Liver (tissue), 8 donors: ENCODE measurements at regions not wholly inside any gene's neighbourhood (a gene's known extent, or its start where the extent isn't known, plus 50 kb on each side); places are given as distances from the start of the nearest gene placed in this dataset.

Experiments
- DNase-seq: peaks from one replicate; pipeline ENCODE4 v3.0.0-alpha.2; 2017; ENCODE audit warnings: low spot score
- H3K27ac ChIP-seq, 2 donors: one replicate each; pipeline ENCODE4 v1.7.0; 2013; ENCODE audit warnings: inconsistent platforms in 2 of 2, low read length in 2 of 2, control low read depth in 1 of 2, low read depth in 1 of 2, mild to moderate bottlenecking in 1 of 2
- H3K27me3 ChIP-seq, 4 donors: one replicate each; pipeline versions ENCODE4 v1.6.1 to v1.7.0; 2013; ENCODE audit warnings: low read length in 3 of 4, inconsistent platforms in 1 of 4, mild to moderate bottlenecking in 1 of 4, moderate library complexity in 1 of 4; ENCODE audit not compliant: control insufficient read depth in 4 of 4, insufficient read depth in 4 of 4
- H3K36me3 ChIP-seq, 4 donors: one replicate each; pipeline versions ENCODE4 v1.6.1 to v1.7.0; 2013; ENCODE audit warnings: low read length in 3 of 4, mild to moderate bottlenecking in 3 of 4, low read depth in 1 of 4, moderate library complexity in 1 of 4; ENCODE audit not compliant: control insufficient read depth in 4 of 4, insufficient read depth in 3 of 4
- H3K4me1 ChIP-seq, 4 donors: one replicate each; pipeline versions ENCODE4 v1.6.1 to v1.7.0; 2013; ENCODE audit warnings: low read length in 3 of 4, mild to moderate bottlenecking in 3 of 4, moderate library complexity in 1 of 4; ENCODE audit not compliant: control insufficient read depth in 4 of 4, insufficient read depth in 4 of 4
- H3K4me3 ChIP-seq, 3 donors: one replicate each; pipeline versions ENCODE4 v1.6.1 to v1.7.0; 2013; ENCODE audit warnings: low read length in 3 of 3, control low read depth in 1 of 3, low read depth in 1 of 3, mild to moderate bottlenecking in 1 of 3
- H3K9ac ChIP-seq, 2 donors: one replicate each; pipeline ENCODE4 v1.7.0; 2013; ENCODE audit warnings: low read length in 2 of 2, mild to moderate bottlenecking in 2 of 2, moderate library complexity in 2 of 2, control low read depth in 1 of 2, low read depth in 1 of 2
- H3K9me3 ChIP-seq, 4 donors: one replicate each; pipeline versions ENCODE4 v1.6.1 to v1.7.0; 2013; ENCODE audit warnings: low read length in 3 of 4; ENCODE audit not compliant: control insufficient read depth in 4 of 4
- EGR1 ChIP-seq, 2 donors: IDR thresholded peaks; 2 replicates each; pipeline ENCODE4 v1.6.1; 2016 to 2018; ENCODE audit warnings: antibody characterized with exemption in 2 of 2, low read depth in 2 of 2
- FOXA1 ChIP-seq: IDR thresholded peaks from 2 replicates; pipeline ENCODE4 v1.6.1; 2016; ENCODE audit warnings: antibody characterized with exemption
- GABPA ChIP-seq, 2 donors: IDR thresholded peaks in 1 of 2; conservative IDR thresholded peaks in 1 of 2; 2 replicates each; pipeline ENCODE4 v1.6.1; 2016; ENCODE audit warnings: antibody characterized with exemption in 2 of 2, mild to moderate bottlenecking in 1 of 2, moderate library complexity in 1 of 2
- HNF4A ChIP-seq, 2 donors: conservative IDR thresholded peaks; 2 replicates each; pipeline ENCODE4 v1.6.1; 2016; ENCODE audit warnings: antibody characterized with exemption in 2 of 2, mild to moderate bottlenecking in 2 of 2
- HNF4G ChIP-seq: IDR thresholded peaks from 2 replicates; pipeline ENCODE4 v1.6.1; 2016; ENCODE audit warnings: antibody characterized with exemption
- JUND ChIP-seq, 2 donors: IDR thresholded peaks; 2 replicates each; pipeline ENCODE4 v1.6.1; 2016; ENCODE audit warnings: antibody characterized with exemption in 2 of 2
- MAX ChIP-seq: IDR thresholded peaks from 2 replicates; pipeline ENCODE4 v1.6.1; 2016; ENCODE audit warnings: antibody characterized with exemption
- NR2F2 ChIP-seq: IDR thresholded peaks from 2 replicates; pipeline ENCODE4 v1.6.1; 2016; ENCODE audit warnings: antibody characterized with exemption
- RAD21 ChIP-seq, 2 donors: IDR thresholded peaks; 2 replicates each; pipeline ENCODE4 v1.6.1; 2016; ENCODE audit warnings: antibody characterized with exemption in 2 of 2, mild to moderate bottlenecking in 2 of 2
- REST ChIP-seq: IDR thresholded peaks from 2 replicates; pipeline ENCODE4 v1.6.1; 2016; ENCODE audit warnings: antibody characterized with exemption, mild to moderate bottlenecking
- RXRA ChIP-seq, 2 donors: IDR thresholded peaks; 2 replicates each; pipeline ENCODE4 v1.6.1; 2017 to 2018; ENCODE audit warnings: antibody characterized with exemption in 2 of 2, mild to moderate bottlenecking in 1 of 2
- YY1 ChIP-seq: IDR thresholded peaks from 2 replicates; pipeline ENCODE4 v1.6.1; 2016; ENCODE audit warnings: antibody characterized with exemption, mild to moderate bottlenecking
- WGBS: extraction: QIAGEN DNeasy Blood & Tissue Kit; methylation state at CpG from one replicate; pipeline ENCODE4 v1.1.7; 2013; 5-methylcytosine and 5-hydroxymethylcytosine counted together
- TF ChIP-seq, protein P1 (sequence below): IDR thresholded peaks from 2 replicates; pipeline ENCODE4 v1.6.1; 2016; ENCODE audit warnings: antibody characterized with exemption
- TF ChIP-seq, protein P2 (sequence below): fragments of 150-350 bp; IDR thresholded peaks from 2 replicates; pipeline ENCODE4 v1.5.1; 2017; ENCODE audit warnings: improper control_type of control experiment, low read depth, low read length; ENCODE audit not compliant: missing input control
- TF ChIP-seq, protein P3 (sequence below): IDR thresholded peaks from 2 replicates; pipeline ENCODE4 v1.6.1; 2016; ENCODE audit warnings: antibody characterized with exemption
- donor health status: healthy.
- donor health status: healthy.
- donor health status: healthy.
- donor health status: healthy.
- donor health status: healthy.

GRCh38 chr21:43338951-43339350 lies 88.0 kb downstream of the SIK1 start:
- H3K27ac ChIP-seq, result no peak overlapping the region
- H3K27me3 ChIP-seq, result no peaks in the 10 kb centered on the region
- no peak for DNase-seq
- no peak for TF ChIP-seq REST
- peak; percentile 61 for TF ChIP-seq NR2F2
- TF ChIP-seq, protein P1, sequence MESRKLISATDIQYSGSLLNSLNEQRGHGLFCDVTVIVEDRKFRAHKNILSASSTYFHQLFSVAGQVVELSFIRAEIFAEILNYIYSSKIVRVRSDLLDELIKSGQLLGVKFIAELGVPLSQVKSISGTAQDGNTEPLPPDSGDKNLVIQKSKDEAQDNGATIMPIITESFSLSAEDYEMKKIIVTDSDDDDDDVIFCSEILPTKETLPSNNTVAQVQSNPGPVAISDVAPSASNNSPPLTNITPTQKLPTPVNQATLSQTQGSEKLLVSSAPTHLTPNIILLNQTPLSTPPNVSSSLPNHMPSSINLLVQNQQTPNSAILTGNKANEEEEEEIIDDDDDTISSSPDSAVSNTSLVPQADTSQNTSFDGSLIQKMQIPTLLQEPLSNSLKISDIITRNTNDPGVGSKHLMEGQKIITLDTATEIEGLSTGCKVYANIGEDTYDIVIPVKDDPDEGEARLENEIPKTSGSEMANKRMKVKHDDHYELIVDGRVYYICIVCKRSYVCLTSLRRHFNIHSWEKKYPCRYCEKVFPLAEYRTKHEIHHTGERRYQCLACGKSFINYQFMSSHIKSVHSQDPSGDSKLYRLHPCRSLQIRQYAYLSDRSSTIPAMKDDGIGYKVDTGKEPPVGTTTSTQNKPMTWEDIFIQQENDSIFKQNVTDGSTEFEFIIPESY, result no peak
- H3K4me1 ChIP-seq, result peaks cover 2 to 19% (median 14%) of the 10 kb centered on the region in 4 donors
- 65% methylated on average over 5 of the region's 5 CpGs for WGBS
- H3K36me3 ChIP-seq, result no peaks in the 10 kb centered on the region
- no peak overlapping the region for H3K4me3 ChIP-seq
- no peak overlapping the region for H3K9ac ChIP-seq
- H3K9me3 ChIP-seq, result no peaks in the 10 kb centered on the region

DNA sequence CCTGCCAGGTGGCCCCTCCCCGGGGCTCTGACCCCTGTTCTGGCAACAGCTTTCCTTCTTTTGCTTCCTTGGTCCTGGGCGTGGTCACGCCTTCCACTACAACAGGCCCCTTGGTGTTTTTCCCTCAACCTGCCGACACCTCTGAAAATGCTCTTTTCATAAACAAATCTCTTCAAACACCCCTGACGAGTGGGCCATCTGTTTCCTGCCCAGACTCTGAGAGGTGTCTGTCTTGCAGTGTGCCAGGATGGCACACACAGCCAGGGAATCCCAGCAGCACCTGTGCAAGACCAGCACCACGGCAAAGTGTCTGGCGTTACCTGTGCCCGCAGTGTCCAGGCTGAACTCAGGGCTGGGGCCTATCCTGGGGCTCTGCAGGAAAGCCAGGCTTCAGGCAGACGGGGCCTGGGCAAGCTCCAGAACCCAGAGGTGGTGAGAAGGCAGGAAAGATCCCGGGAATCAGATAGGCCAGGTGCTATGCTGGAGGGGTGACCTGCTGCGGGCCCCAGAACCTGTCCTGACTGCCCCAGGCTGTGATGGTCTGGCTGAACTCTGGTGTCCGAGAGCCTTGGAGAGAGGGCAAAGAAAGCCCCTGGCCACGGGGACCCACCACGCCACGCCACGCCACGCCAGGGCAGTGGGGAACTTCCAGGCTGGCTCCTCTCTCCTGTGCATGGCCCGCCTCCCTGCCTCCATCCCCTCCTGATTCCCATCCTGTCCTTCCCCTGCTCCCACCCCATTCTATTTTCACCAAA lies 88.9 kb downstream of the SIK1 start:
- Histone ChIP-seq H3K36me3 (no peaks in the 10 kb centered on the region), H3K27me3 (no peaks in the 10 kb centered on the region)

More for the DNA sequence above, 88.9 kb downstream of the SIK1 start:
- Histone ChIP-seq H3K4me3 (no peak overlapping the region), H3K4me1 (peaks cover 2 to 13% (median 10%) of the 10 kb centered on the region in 4 donors), H3K9ac (no peak overlapping the region), H3K9me3 (no peaks in the 10 kb centered on the region), H3K27ac (no peak overlapping the region)
- no peak for DNase-seq
- 92% methylated on average over 18 of the region's 18 CpGs for WGBS
- TF ChIP-seq FOXA1, result no peak
- no peak for TF ChIP-seq MAX
- TF ChIP-seq YY1, result no peak
- TF ChIP-seq RAD21 (IDR thresholded peaks at IDR 0.05), result no peak
- TF ChIP-seq RXRA (IDR thresholded peaks at IDR 0.05), result no peak
- TF ChIP-seq EGR1 (IDR thresholded peaks at IDR 0.05; ENCODE audit: low read depth in 2 of 2), result no peak
- TF ChIP-seq HNF4A (conservative IDR thresholded peaks at IDR 0.05), result no peak
- TF ChIP-seq GABPA (IDR thresholded peaks at IDR 0.05 in 1 of 2, conservative IDR thresholded peaks at IDR 0.05 in 1 of 2), result no peak
- no peak for TF ChIP-seq JUND (IDR thresholded peaks at IDR 0.05)
- TF ChIP-seq, protein P2, sequence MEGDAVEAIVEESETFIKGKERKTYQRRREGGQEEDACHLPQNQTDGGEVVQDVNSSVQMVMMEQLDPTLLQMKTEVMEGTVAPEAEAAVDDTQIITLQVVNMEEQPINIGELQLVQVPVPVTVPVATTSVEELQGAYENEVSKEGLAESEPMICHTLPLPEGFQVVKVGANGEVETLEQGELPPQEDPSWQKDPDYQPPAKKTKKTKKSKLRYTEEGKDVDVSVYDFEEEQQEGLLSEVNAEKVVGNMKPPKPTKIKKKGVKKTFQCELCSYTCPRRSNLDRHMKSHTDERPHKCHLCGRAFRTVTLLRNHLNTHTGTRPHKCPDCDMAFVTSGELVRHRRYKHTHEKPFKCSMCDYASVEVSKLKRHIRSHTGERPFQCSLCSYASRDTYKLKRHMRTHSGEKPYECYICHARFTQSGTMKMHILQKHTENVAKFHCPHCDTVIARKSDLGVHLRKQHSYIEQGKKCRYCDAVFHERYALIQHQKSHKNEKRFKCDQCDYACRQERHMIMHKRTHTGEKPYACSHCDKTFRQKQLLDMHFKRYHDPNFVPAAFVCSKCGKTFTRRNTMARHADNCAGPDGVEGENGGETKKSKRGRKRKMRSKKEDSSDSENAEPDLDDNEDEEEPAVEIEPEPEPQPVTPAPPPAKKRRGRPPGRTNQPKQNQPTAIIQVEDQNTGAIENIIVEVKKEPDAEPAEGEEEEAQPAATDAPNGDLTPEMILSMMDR, result no peak
- TF ChIP-seq, protein P1, result no peak
- TF ChIP-seq NR2F2, result no peak
- no peak for TF ChIP-seq HNF4G
- TF ChIP-seq, protein P3, sequence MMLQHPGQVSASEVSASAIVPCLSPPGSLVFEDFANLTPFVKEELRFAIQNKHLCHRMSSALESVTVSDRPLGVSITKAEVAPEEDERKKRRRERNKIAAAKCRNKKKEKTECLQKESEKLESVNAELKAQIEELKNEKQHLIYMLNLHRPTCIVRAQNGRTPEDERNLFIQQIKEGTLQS, result no peak
